K562 (cell line): ENCODE measurements at regions not wholly inside any gene's neighbourhood (a gene's known extent, or its start where the extent isn't known, plus 50 kb on each side); places are given as distances from the start of the nearest gene placed in this dataset.

Experiments
- ATAC-seq: fragments of 200-7000 bp; cut with Tn5 transposase; 3 replicates; pipeline ENCODE4 v1.9.1; 2020; ENCODE audit warnings: moderate library complexity
- BruUV-seq: library from RNA; stranded (reverse); fragments of 400-500 nt; replicated peaks from 2 replicates; lab custom pipeline; 2021; lab: Mats Ljungman, UMichigan
- CTCF ChIA-PET: fragments of 300-600 bp; formaldehyde crosslinking; extraction: SDS; loops from one replicate; lab custom pipeline; 2021; ENCODE audit warnings: low intra/inter-chr PET ratio; lab: Yijun Ruan, JAX
- POLR2A ChIA-PET: fragments of 300-600, 350-650 bp; sonication (Branson Sonifier 250); formaldehyde crosslinking; extraction: SDS; loops from one replicate; lab custom pipeline; 2021; ENCODE audit warnings: antibody characterized with exemption, inconsistent platforms; lab: Yijun Ruan, JAX
- DNase-seq, 4 experiments: peaks; one replicate each; pipeline versions ENCODE4 v3.0.0 to v3.0.0-alpha.2; 2011 to 2018; ENCODE audit warnings: low spot score in 3 of 4, mixed read lengths in 3 of 4; ENCODE audit errors: extremely low read depth in 1 of 4
- FAIRE-seq: peaks from 2 replicates; lab custom pipeline; 2011; peaks lifted over from hg19 to GRCh38; lab: Jason Lieb, UNC
- H2AFZ ChIP-seq: 2 replicates; pipeline ENCODE4 v1.6.0; 2011; ENCODE audit warnings: low read depth, low read length, control low read depth, inconsistent platforms
- H3K27ac ChIP-seq: fragments of 200-600 bp; 3 replicates; pipeline ENCODE4 v1.8.0; 2011; ENCODE audit warnings: low read depth, mild to moderate bottlenecking, control low read depth, inconsistent platforms, low read length, moderate library complexity, mixed read lengths; ENCODE audit errors: extremely low read depth
- H3K27me3 ChIP-seq, 2 experiments: fragments of 300-600 bp in 1 of 2; 2 replicates in 1 of 2; 3 replicates in 1 of 2; pipeline versions ENCODE4 v1.6.0 to v1.8.0; 2011; ENCODE audit warnings: inconsistent platforms in 2 of 2, low read length in 2 of 2, mild to moderate bottlenecking in 1 of 2, mixed read lengths in 1 of 2, moderate library complexity in 1 of 2; ENCODE audit not compliant: control insufficient read depth in 2 of 2, insufficient read depth in 2 of 2
- H3K36me3 ChIP-seq: fragments of 300-600 bp; 3 replicates; pipeline ENCODE4 v1.8.0; 2011; ENCODE audit warnings: mild to moderate bottlenecking, low read length, inconsistent platforms; ENCODE audit not compliant: control insufficient read depth, insufficient read depth
- H3K4me1 ChIP-seq, 2 experiments: fragments of 200-600 bp in 1 of 2; replicated peaks in 1 of 2; 2 replicates in 1 of 2; 3 replicates in 1 of 2; pipeline versions ENCODE4 v1.5.1 to v1.8.0; 2011; ENCODE audit warnings: inconsistent platforms in 2 of 2, low read length in 2 of 2, mild to moderate bottlenecking in 1 of 2, mixed read lengths in 1 of 2, moderate library complexity in 1 of 2; ENCODE audit not compliant: control insufficient read depth in 2 of 2, insufficient read depth in 2 of 2
- H3K4me2 ChIP-seq: 2 replicates; pipeline ENCODE4 v1.6.1; 2011; ENCODE audit warnings: low read length, control low read depth, inconsistent platforms, mixed read lengths; ENCODE audit not compliant: insufficient read depth
- H3K4me3 ChIP-seq: fragments of 200-600 bp; sonication (generic), shearing (Covaris generic); 2 replicates; pipeline ENCODE4 v1.5.1; 2016; ENCODE audit warnings: control low read depth, inconsistent platforms
- H3K79me2 ChIP-seq: fragments of 200-600 bp; 3 replicates; pipeline ENCODE4 v1.8.0; 2011; ENCODE audit warnings: low read length, inconsistent platforms; ENCODE audit not compliant: control insufficient read depth, insufficient read depth
- H3K9ac ChIP-seq, 2 experiments: 2 replicates each; pipeline versions ENCODE4 v1.6.0 to v1.6.1; 2011; ENCODE audit warnings: low read depth in 2 of 2, low read length in 2 of 2, control low read depth in 1 of 2, inconsistent platforms in 1 of 2, mild to moderate bottlenecking in 1 of 2, mixed read lengths in 1 of 2; ENCODE audit not compliant: insufficient read depth in 1 of 2
- H3K9me1 ChIP-seq: one replicate; pipeline ENCODE4 v1.6.0; 2011; ENCODE audit warnings: inconsistent platforms, mild to moderate bottlenecking, low read length, moderate library complexity; ENCODE audit not compliant: control insufficient read depth, insufficient read depth
- H3K9me3 ChIP-seq: replicated peaks from 2 replicates; pipeline ENCODE4 v1.5.1; 2011; ENCODE audit warnings: low read depth, low read length, inconsistent platforms; ENCODE audit not compliant: control insufficient read depth, insufficient read depth
- H4K20me1 ChIP-seq: replicated peaks from 2 replicates; pipeline ENCODE4 v1.6.1; 2011; ENCODE audit warnings: low read length, inconsistent platforms, mixed read lengths; ENCODE audit not compliant: control insufficient read depth, insufficient read depth
- ATF7 ChIP-seq: fragments of 450-650 bp; IDR thresholded peaks from 2 replicates; pipeline ENCODE4 v1.7.1; 2014; ENCODE audit warnings: mild to moderate bottlenecking, moderate library complexity
- CBFA2T3 ChIP-seq: fragments of 450-650 bp; IDR thresholded peaks from 2 replicates; pipeline ENCODE4 v1.6.1; 2017
- FOSL1 ChIP-seq: fragments of 200-800 bp; sonication (Bioruptor generic); conservative IDR thresholded peaks from 2 replicates; pipeline ENCODE4 v1.6.1; 2016; ENCODE audit warnings: missing genetic modification characterization, missing compliant biosample characterization
- JUNB ChIP-seq: fragments of 450-650 bp; formaldehyde crosslinking; conservative IDR thresholded peaks from 2 replicates; pipeline ENCODE4 v1.4.0; 2020; ENCODE audit warnings: mild to moderate bottlenecking
- KAT2B ChIP-seq: IDR thresholded peaks from one replicate; pipeline ENCODE4 v1.6.1; 2012; ENCODE audit warnings: low read depth, mild to moderate bottlenecking, control low read depth, inconsistent platforms, low read length, moderate library complexity
- RBM14 ChIP-seq: fragments of 200-400 bp; formaldehyde crosslinking; IDR thresholded peaks from 2 replicates; pipeline ENCODE4 v1.6.1; 2018; ENCODE audit warnings: low read depth, mild to moderate bottlenecking, low read length, moderate library complexity, borderline replicate concordance; ENCODE audit not compliant: insufficient read depth
- RCOR1 ChIP-seq, 2 experiments: IDR thresholded peaks; 2 replicates each; pipeline ENCODE4 v1.6.1; 2012; ENCODE audit warnings: low read depth in 2 of 2, low read length in 2 of 2, borderline replicate concordance in 1 of 2, improper control_type of control experiment in 1 of 2
- TEAD4 ChIP-seq, 2 experiments: sonication (generic) in 1 of 2; formaldehyde crosslinking in 1 of 2; IDR thresholded peaks; 2 replicates each; pipeline versions ENCODE4 v1.6.1 to v1.8.0; 2012 to 2022; ENCODE audit warnings: borderline replicate concordance in 1 of 2, inconsistent platforms in 1 of 2, low read length in 1 of 2, mild to moderate bottlenecking in 1 of 2, missing genetic modification reagents in 1 of 2
- WGBS: fragments of 100-300 bp; shearing (Covaris generic); methylation state at CpG from one replicate; pipeline ENCODE4 v1.1.6; 2016; ENCODE audit warnings: low coverage, mixed read lengths; ENCODE audit not compliant: insufficient coverage; ENCODE audit errors: missing lambda C conversion rate; 5-methylcytosine and 5-hydroxymethylcytosine counted together
- in situ Hi-C: fragments of 300-500 bp; cut with MboI; formaldehyde crosslinking; loops from 4 replicates; pipeline ENCODE4 v1.15.0; 2018; ENCODE audit warnings: inconsistent platforms, mixed read lengths
- intact Hi-C: fragments of 100-400 bp; cut with micrococcal nuclease; formaldehyde crosslinking; loops from 2 replicates; pipeline ENCODE4 v1.14.2; 2022

DNA sequence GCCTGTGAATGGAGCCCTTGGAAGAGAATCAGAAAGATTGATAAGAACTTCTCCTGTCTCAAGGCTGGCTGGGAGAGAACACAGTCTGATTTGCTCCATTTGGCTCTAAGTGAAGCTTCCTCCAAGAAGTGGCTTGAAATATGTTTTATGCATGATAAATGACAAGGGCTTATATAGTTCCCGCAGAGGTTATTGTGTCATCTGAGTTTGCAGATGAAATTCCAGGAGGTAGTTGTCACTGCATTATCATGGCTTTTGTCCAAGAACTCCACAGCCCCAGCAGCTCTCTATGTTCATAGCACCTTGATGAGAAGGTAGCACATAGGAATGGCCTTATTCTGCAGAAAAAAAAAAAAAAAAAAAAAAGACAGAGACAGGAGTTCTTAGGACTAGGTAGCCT is 108.5 kb downstream of the DACT1 start:
- ATAC-seq, result no peak
- H3K4me3 ChIP-seq, result no peak overlapping the region
- H3K27ac ChIP-seq, result no peak overlapping the region
- intact Hi-C loops, result no loop called here
- H3K9me1 ChIP-seq, result no peaks in the 10 kb centered on the region
- no peaks in the 10 kb centered on the region for H3K36me3 ChIP-seq
- no peaks in the 10 kb centered on the region for H3K79me2 ChIP-seq
- FAIRE-seq, result no peak
- peak; percentile 54; the same call in 1 of the 2 replicates for TF ChIP-seq TEAD4 (IDR thresholded peaks at IDR 0.05; ENCODE audit: low read length)
- no peak for TF ChIP-seq TEAD4 (CRISPR knock-in tag; IDR thresholded peaks at IDR 0.05; ENCODE audit: borderline replicate concordance)
- TF ChIP-seq ATF7, result no peak
- no peak for TF ChIP-seq RCOR1 (IDR thresholded peaks at IDR 0.05; ENCODE audit: borderline replicate concordance in 1 of 2, low read depth in 2 of 2, low read length in 2 of 2)
- TF ChIP-seq JUNB (CRISPR knock-in tag), result no peak
- no peak for TF ChIP-seq KAT2B
- TF ChIP-seq FOSL1, result peak; percentile 38
- TF ChIP-seq CBFA2T3, result peak; percentile 36
- TF ChIP-seq RBM14, result no peak
- peaks cover 6 to 14% of the 10 kb centered on the region in 2 experiments; a peak in 4 of 5 replicates for H3K4me1 ChIP-seq
- in situ Hi-C loops, result no loop called here
- no peaks in the 10 kb centered on the region for H3K27me3 ChIP-seq
- peak in 1 of 4 experiments; percentile 8 for DNase-seq
- WGBS, result 0% methylated on average over 1 of the region's 1 CpG
- H3K9ac ChIP-seq, result no peak overlapping the region
- CTCF ChIA-PET, result no interaction called here
- H2AFZ ChIP-seq, result no peak overlapping the region
- no peaks in the 10 kb centered on the region for H3K9me3 ChIP-seq
- H4K20me1 ChIP-seq, result no peaks in the 10 kb centered on the region
- POLR2A ChIA-PET, result interaction anchor here (0.6 kb wide), 2 partner anchors 68 to 822 kb away, joined by 3 read pairs; no protein-coding TSS in a partner anchor
- no TSS peak for BruUV-seq
- H3K4me2 ChIP-seq, result no peak overlapping the region
